ENCODE measurements at regions not wholly inside any gene's neighbourhood (a gene's known extent, or its start where the extent isn't known, plus 50 kb on each side); places are given as distances from the start of the nearest gene placed in this dataset.

GRCh38 chr19:28859811-28860210 lies 353.1 kb downstream of the UQCRFS1 start:
- DNase-seq (ENCODE audit: extremely low read depth in 1 of 2, low read depth in 1 of 2), result no peak

GRCh38 chr19:28858933-28859332 lies 354.0 kb downstream of the UQCRFS1 start:
- no peak for DNase-seq (ENCODE audit: extremely low read depth in 1 of 2, low read depth in 1 of 2)

- DNase-seq (ENCODE audit: extremely low read depth in 1 of 2, low read depth in 1 of 2), result no peak
These were observed 355.0 kb downstream of the UQCRFS1 start for GRCh38 chr19:28857967-28858366.

GRCh38 chr19:28855216-28855615 lies 357.7 kb downstream of the UQCRFS1 start:
- DNase-seq (ENCODE audit: extremely low read depth in 1 of 2, low read depth in 1 of 2), result no peak

- no peak for DNase-seq (ENCODE audit: extremely low read depth in 1 of 2, low read depth in 1 of 2)
These were observed 365.5 kb downstream of the UQCRFS1 start for GRCh38 chr19:28847468-28847867.

- no peak for DNase-seq (ENCODE audit: extremely low read depth in 1 of 2, low read depth in 1 of 2)
These were observed 366.7 kb downstream of the UQCRFS1 start for GRCh38 chr19:28846094-28846812.

- DNase-seq (ENCODE audit: extremely low read depth in 1 of 2, low read depth in 1 of 2), result no peak
These were observed 369.0 kb downstream of the UQCRFS1 start for GRCh38 chr19:28843761-28844492.

- no peak for DNase-seq (ENCODE audit: extremely low read depth in 1 of 2, low read depth in 1 of 2)
These were observed 371.4 kb downstream of the UQCRFS1 start for GRCh38 chr19:28841531-28841930.

- DNase-seq (ENCODE audit: extremely low read depth in 1 of 2, low read depth in 1 of 2), result no peak
These were observed 372.1 kb downstream of the UQCRFS1 start for GRCh38 chr19:28840891-28841290.

GRCh38 chr19:28839455-28839854 lies 373.5 kb downstream of the UQCRFS1 start:
- DNase-seq (ENCODE audit: extremely low read depth in 1 of 2, low read depth in 1 of 2), result no peak

GRCh38 chr19:28838909-28839308 lies 374.0 kb downstream of the UQCRFS1 start:
- DNase-seq (ENCODE audit: extremely low read depth in 1 of 2, low read depth in 1 of 2), result no peak

GRCh38 chr19:28836421-28836820 lies 376.5 kb downstream of the UQCRFS1 start:
- DNase-seq (ENCODE audit: extremely low read depth in 1 of 2, low read depth in 1 of 2), result no peak

- DNase-seq (ENCODE audit: extremely low read depth in 1 of 2, low read depth in 1 of 2), result no peak
These were observed 378.0 kb downstream of the UQCRFS1 start for GRCh38 chr19:28834996-28835395.

GRCh38 chr19:28831462-28831861 lies 381.5 kb downstream of the UQCRFS1 start:
- no peak for DNase-seq (ENCODE audit: extremely low read depth in 1 of 2, low read depth in 1 of 2)

- no peak for DNase-seq (ENCODE audit: extremely low read depth in 1 of 2, low read depth in 1 of 2)
These were observed 383.2 kb downstream of the UQCRFS1 start for GRCh38 chr19:28829762-28830161.

GRCh38 chr19:28829359-28829758 lies 383.6 kb downstream of the UQCRFS1 start:
- no peak for DNase-seq (ENCODE audit: extremely low read depth in 1 of 2, low read depth in 1 of 2)

- no peak for DNase-seq (ENCODE audit: extremely low read depth in 1 of 2, low read depth in 1 of 2)
These were observed 384.6 kb downstream of the UQCRFS1 start for GRCh38 chr19:28828276-28828870.

GRCh38 chr19:28827382-28827781 lies 385.6 kb downstream of the UQCRFS1 start:
- no peak for DNase-seq (ENCODE audit: extremely low read depth in 1 of 2, low read depth in 1 of 2)

GRCh38 chr19:28823338-28823961 lies 389.5 kb downstream of the UQCRFS1 start:
- DNase-seq (ENCODE audit: extremely low read depth in 1 of 2, low read depth in 1 of 2), result no peak

GRCh38 chr19:28820289-28820688 lies 392.7 kb downstream of the UQCRFS1 start:
- no peak for DNase-seq (ENCODE audit: extremely low read depth in 1 of 2, low read depth in 1 of 2)

- no peak for DNase-seq (ENCODE audit: extremely low read depth in 1 of 2, low read depth in 1 of 2)
These were observed 397.7 kb downstream of the UQCRFS1 start for GRCh38 chr19:28815257-28815656.

GRCh38 chr19:28794301-28794700 lies 418.6 kb downstream of the UQCRFS1 start:
- DNase-seq (ENCODE audit: extremely low read depth in 1 of 2, low read depth in 1 of 2), result no peak

Data from activated CD8-positive, alpha-beta memory T cell treated with anti-CD3 and anti-CD28 coated beads for 1 hour (primary cell).